ENCODE measurements at regions not wholly inside any gene's neighbourhood (a gene's known extent, or its start where the extent isn't known, plus 50 kb on each side); places are given as distances from the start of the nearest gene placed in this dataset.

DNA sequence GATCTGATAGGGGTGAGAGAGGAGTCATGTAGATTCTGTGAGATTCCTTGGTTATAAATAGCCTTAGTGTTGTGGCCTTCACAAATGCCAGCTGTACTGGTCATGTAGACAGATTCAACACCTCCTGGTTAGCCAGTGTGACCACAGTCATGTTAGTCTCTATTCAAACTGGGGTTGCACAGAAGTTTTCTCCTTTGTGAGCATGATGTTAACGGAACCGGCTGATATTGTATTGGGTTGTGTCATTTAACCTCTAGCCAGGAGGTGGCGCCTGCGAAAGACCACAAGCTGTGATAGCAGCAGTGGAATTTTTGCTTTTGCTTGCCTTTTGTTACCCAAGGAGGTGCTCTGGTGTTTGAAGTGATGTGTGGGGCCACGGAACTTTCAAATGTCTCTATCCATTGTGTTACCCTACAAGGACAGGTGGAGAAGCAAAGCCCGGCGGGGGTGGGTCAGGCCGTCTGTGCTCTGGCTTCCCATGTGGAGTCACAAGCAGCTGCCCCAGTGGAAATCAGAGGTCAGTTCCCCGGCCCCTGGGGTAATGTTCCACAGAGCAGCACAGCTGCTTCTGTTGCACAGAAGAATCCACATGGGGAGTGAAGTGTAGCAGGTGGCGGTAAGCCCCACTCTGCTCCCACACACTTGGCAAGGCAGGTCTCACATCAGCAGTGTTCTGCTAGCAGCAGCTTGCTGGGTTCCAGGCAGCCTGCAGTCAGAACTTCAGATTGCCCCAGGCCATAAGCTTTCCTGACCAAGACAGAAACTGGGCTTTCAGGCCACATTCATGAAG lies 112.6 kb downstream of the ADAMTS1 start:
- no peak for TF ChIP-seq POLR2AphosphoS5 (IDR thresholded peaks at IDR 0.05)
- TF ChIP-seq, protein P1, sequence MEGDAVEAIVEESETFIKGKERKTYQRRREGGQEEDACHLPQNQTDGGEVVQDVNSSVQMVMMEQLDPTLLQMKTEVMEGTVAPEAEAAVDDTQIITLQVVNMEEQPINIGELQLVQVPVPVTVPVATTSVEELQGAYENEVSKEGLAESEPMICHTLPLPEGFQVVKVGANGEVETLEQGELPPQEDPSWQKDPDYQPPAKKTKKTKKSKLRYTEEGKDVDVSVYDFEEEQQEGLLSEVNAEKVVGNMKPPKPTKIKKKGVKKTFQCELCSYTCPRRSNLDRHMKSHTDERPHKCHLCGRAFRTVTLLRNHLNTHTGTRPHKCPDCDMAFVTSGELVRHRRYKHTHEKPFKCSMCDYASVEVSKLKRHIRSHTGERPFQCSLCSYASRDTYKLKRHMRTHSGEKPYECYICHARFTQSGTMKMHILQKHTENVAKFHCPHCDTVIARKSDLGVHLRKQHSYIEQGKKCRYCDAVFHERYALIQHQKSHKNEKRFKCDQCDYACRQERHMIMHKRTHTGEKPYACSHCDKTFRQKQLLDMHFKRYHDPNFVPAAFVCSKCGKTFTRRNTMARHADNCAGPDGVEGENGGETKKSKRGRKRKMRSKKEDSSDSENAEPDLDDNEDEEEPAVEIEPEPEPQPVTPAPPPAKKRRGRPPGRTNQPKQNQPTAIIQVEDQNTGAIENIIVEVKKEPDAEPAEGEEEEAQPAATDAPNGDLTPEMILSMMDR (IDR thresholded peaks at IDR 0.05) = peak; percentile 20 to 60 (median 46)
- TF ChIP-seq POLR2A (IDR thresholded peaks at IDR 0.05) = no peak
- no peak for TF ChIP-seq EP300 (IDR thresholded peaks at IDR 0.05)
- ATAC-seq (ENCODE audit: low FRiP score in 2 of 2) = peak; percentile 34 to 78
- H3K4me3 ChIP-seq = no peak overlapping the region

DNA sequence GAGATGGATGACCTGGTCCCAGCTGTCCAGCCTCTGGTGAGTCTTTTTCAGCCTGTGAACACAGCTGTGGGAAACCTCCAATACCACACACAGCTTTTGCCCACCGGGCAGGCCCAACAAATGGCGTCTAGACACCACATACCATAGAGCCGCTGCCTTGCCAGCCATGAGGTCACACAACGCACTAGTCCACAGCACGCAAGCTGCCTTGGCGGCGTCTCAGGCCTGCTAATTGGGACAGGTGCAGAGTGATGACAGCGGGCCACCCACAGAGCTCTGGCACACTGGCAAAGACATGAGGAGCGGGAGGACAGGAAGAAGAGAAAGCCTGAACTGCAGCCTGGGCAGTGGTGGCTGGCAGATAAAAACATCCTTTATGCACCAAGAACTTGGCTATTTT lies 125.5 kb downstream of the ADAMTS1 start:
- H3K4me3 ChIP-seq = no peak overlapping the region
- DNase-seq (no peak), ATAC-seq (ENCODE audit: low FRiP score in 2 of 2) (no peak)
- H3K9me3 ChIP-seq = no peaks in the 10 kb centered on the region
- WGBS, 2 donors = 86 to 93% methylated on average over 3 to 9 of the region's 9 CpGs
- H3K4me1 ChIP-seq = peaks cover 0 to 8% (median 2%) of the 10 kb centered on the region in 4 donors
- no peak for TF ChIP-seq EP300 (IDR thresholded peaks at IDR 0.05)
- TF ChIP-seq POLR2A (IDR thresholded peaks at IDR 0.05) = no peak
- TF ChIP-seq POLR2AphosphoS5 (IDR thresholded peaks at IDR 0.05) = no peak
- TF ChIP-seq, protein P1 (IDR thresholded peaks at IDR 0.05) = no peak
- H3K27ac ChIP-seq = no peak overlapping the region
- H3K36me3 ChIP-seq = no peaks in the 10 kb centered on the region
- no peaks in the 10 kb centered on the region for H3K27me3 ChIP-seq

More for the DNA sequence above, 112.6 kb downstream of the ADAMTS1 start:
- WGBS, 2 donors = 45 to 54% methylated on average over 9 to 10 of the region's 10 CpGs
- no peaks in the 10 kb centered on the region for H3K36me3 ChIP-seq
- H3K27me3 ChIP-seq = no peaks in the 10 kb centered on the region
- peaks cover 0 to 6% (median 0%) of the 10 kb centered on the region in 4 donors for H3K4me1 ChIP-seq
- no peak overlapping the region for H3K27ac ChIP-seq
- no peaks in the 10 kb centered on the region for H3K9me3 ChIP-seq
- DNase-seq = peak; percentile 44 to 56

DNA sequence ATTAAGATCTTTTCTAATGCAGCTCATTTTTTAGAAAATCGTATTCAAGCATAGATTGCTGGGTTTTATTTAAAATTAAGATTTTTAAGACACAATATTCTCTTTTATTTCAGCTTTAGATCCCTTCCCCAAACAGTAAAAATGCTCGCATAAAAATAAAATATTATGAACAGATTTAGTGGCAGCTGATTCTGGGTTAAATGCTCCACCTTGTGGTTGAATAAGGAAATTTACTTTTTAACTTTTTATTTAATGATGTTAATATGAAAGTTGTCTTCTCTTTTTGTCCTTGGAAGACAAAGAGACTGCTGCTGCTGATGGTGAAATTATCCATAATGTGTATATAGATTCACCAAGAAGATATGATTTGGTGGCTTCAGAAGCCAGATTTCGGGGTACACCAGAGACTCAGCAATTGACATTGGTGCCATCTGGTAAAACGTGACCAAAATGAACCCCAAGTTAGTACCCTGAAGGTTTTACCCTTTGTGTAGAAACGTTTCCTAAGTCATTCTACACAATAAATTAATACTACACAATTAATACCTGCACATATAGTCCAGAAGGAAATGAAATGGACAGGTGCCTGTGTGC lies 128.0 kb downstream of the ADAMTS1 start:
- Histone ChIP-seq H3K9me3 (no peaks in the 10 kb centered on the region), H3K4me1 (peaks cover 0 to 8% (median 2%) of the 10 kb centered on the region in 4 donors), H3K27ac (no peak overlapping the region), H3K4me3 (no peak overlapping the region), H3K27me3 (no peaks in the 10 kb centered on the region), H3K36me3 (no peaks in the 10 kb centered on the region)
- TF ChIP-seq EP300 (IDR thresholded peaks at IDR 0.05) = no peak
- TF ChIP-seq, protein P1 (IDR thresholded peaks at IDR 0.05) = peak in 5 of 6 experiments; percentile 36 to 51 (median 46)
- 23 to 30% methylated on average over 5 of the region's 5 CpGs for WGBS, 2 donors
- DNase-seq (no peak), ATAC-seq (ENCODE audit: low FRiP score in 2 of 2) (peak in 1 of 2 donors; percentile 59)

DNA sequence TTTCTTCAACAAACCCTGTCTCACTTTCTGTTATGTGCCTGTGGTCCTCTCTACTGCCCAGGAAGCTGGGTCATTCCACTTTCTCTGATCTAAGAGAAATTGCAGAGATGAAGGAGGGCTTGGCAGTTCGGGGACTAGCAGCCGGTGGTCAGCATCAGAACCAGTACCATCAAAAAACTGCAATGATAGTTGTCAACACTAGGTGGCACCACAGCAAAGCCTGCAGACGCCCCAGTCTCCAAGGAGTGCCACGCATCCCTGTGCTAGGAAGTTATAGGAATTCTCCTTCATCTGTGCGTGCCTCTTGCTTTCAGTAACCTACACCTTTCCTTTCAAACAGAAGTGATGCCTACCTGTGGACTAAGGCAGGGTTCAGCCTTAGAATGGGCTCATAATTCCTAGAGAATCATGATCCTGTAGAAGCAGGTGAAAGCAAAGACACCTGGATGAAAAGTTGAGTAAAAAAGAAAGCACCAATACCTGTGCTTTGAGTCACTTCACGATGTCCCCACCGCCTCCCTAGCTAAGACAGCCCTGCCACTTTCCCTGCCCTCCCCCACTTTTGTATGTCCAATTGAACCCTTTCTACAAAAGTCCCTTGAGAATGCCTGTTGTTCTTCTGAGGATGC lies 129.2 kb downstream of the ADAMTS1 start:
- DNase-seq (peak in 1 of 2 donors; percentile 36), ATAC-seq (ENCODE audit: low FRiP score in 2 of 2) (peak; percentile 72 to 90)
- H3K27ac ChIP-seq = no peak overlapping the region
- TF ChIP-seq EP300 (IDR thresholded peaks at IDR 0.05) = no peak
- TF ChIP-seq, protein P1 (IDR thresholded peaks at IDR 0.05) = peak in 5 of 6 experiments; percentile 38 to 74 (median 55)
- no peak overlapping the region for H3K4me3 ChIP-seq
- no peaks in the 10 kb centered on the region for H3K9me3 ChIP-seq
- no peaks in the 10 kb centered on the region for H3K27me3 ChIP-seq
- H3K36me3 ChIP-seq = no peaks in the 10 kb centered on the region
- peaks cover 0 to 8% (median 2%) of the 10 kb centered on the region in 4 donors for H3K4me1 ChIP-seq
- 23 to 25% methylated on average over 7 of the region's 7 CpGs for WGBS, 2 donors

Data from upper lobe of left lung (tissue), 6 donors.